Right lobe of liver (tissue), 6 donors: ENCODE measurements at regions not wholly inside any gene's neighbourhood (a gene's known extent, or its start where the extent isn't known, plus 50 kb on each side); places are given as distances from the start of the nearest gene placed in this dataset.

Source experiments
- ATAC-seq, 4 donors: fragments of 200-7000 bp; cut with Tn5 transposase; one replicate each; pipeline ENCODE4 v1.9.1; 2020; ENCODE audit warnings: mild to moderate bottlenecking in 4 of 4, moderate library complexity in 4 of 4
- DNase-seq, 3 donors: peaks; one replicate each; pipeline ENCODE4 v3.0.0-alpha.2; 2020
- H3K27ac ChIP-seq, 3 donors: fragments of 200-600 bp; one replicate each; pipeline ENCODE4 v1.8.0; 2022
- H3K27me3 ChIP-seq, 2 donors: fragments of 200-600 bp; one replicate each; pipeline ENCODE4 v1.8.0; 2022
- H3K36me3 ChIP-seq, 4 donors: fragments of 200-600 bp; sonication (generic) in 1 of 4; one replicate each; pipeline versions ENCODE4 v1.5.1 to v1.8.0; 2017 to 2022; ENCODE audit warnings: control low read depth in 1 of 4
- H3K4me1 ChIP-seq, 4 donors: fragments of 200-600 bp; sonication (generic) in 1 of 4; one replicate each; pipeline versions ENCODE4 v1.5.1 to v1.8.0; 2017 to 2022; ENCODE audit warnings: control low read depth in 1 of 4
- H3K4me3 ChIP-seq, 3 donors: fragments of 200-600 bp; one replicate each; pipeline ENCODE4 v1.8.0; 2022
- H3K9me3 ChIP-seq, 4 donors: fragments of 200-600 bp; sonication (generic) in 1 of 4; one replicate each; pipeline versions ENCODE4 v1.5.1 to v1.8.0; 2017 to 2022; ENCODE audit warnings: control low read depth in 1 of 4
- POLR2A ChIP-seq: fragments of 450-650 bp; IDR thresholded peaks from one replicate; pipeline ENCODE4 v1.6.1; 2017; ENCODE audit warnings: antibody characterized with exemption, mild to moderate bottlenecking
- WGBS: methylation state at CpG from one replicate; pipeline ENCODE4 v1.1.6; 2018; ENCODE audit warnings: low coverage, low lambda C conversion rate; ENCODE audit not compliant: insufficient coverage; ENCODE audit errors: missing lambda C conversion rate; 5-methylcytosine and 5-hydroxymethylcytosine counted together
- intact Hi-C, 2 donors: fragments of 100-400 bp; cut with DNase I; formaldehyde crosslinking; loops; one replicate each; pipeline versions ENCODE4 v1.11.2 to v1.14.1; 2022
- TF ChIP-seq, protein P1 (sequence below), 4 donors: fragments of 200-600 bp in 3 of 4; fragments of 450-650 bp in 1 of 4; IDR thresholded peaks; one replicate each; pipeline versions ENCODE4 v1.5.1 to v1.8.0; 2016 to 2022; ENCODE audit warnings: antibody characterized with exemption in 4 of 4, mild to moderate bottlenecking in 2 of 4
- donor health status: DM: no; HTN: yes; CAD: no.
- donor health status: DM: no; HTN: no; CAD: no.
- donor health status: DM: no; HTN: no; CAD: no.
- donor health status: DM: no; HTN: yes; CAD: no.
- donor health status: DM: no; HTN: yes; CAD: no.

DNA sequence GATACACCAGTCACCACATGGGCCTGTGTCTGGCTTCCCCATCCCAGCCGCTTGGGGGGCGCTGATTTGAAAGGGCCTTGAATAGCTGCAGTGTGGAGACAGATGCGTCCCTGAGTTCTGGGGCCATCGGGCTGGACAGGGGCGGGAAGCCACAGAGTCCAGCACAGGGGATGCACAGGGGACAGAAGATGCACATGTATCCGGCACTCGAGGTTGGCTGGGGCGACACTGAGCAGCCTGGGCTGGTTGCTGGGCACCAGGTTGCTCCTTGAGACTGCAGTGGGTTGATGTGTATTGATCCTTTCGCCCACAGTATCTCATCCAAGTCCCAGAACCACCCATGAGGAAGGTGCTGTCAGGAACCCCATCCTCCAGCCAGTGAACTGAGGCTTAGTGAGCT is 99.3 kb upstream of the SYT13 start:
- WGBS = 100% methylated on average over 2 of the region's 9 CpGs

DNA sequence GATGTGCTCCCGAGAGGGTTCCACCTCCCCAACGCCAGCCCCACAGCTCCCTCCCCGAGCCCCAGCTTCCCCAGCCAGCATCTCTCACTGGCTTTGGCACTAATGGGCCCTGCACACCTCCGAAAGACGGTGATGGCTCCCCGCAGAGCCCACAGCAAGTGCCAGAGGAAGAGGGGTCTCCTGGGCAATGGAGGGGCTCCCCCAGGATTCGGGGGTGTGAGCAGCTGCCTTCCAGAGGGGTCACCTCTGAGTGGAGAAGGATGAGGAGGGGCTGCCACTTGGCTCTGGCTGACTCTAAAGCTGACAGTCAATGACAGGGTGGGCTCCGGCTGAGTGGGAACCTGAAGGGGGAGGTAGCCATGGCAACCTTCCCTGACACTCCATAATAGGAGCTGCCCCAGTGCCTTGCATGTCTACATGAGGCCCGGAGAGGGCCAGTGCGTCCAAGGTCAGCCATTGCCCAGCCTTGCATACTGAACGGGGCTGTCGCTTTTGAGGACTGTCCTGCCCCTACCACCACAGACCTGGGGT is 98.6 kb upstream of the SYT13 start:
- no peak for TF ChIP-seq POLR2A
- TF ChIP-seq, protein P1, sequence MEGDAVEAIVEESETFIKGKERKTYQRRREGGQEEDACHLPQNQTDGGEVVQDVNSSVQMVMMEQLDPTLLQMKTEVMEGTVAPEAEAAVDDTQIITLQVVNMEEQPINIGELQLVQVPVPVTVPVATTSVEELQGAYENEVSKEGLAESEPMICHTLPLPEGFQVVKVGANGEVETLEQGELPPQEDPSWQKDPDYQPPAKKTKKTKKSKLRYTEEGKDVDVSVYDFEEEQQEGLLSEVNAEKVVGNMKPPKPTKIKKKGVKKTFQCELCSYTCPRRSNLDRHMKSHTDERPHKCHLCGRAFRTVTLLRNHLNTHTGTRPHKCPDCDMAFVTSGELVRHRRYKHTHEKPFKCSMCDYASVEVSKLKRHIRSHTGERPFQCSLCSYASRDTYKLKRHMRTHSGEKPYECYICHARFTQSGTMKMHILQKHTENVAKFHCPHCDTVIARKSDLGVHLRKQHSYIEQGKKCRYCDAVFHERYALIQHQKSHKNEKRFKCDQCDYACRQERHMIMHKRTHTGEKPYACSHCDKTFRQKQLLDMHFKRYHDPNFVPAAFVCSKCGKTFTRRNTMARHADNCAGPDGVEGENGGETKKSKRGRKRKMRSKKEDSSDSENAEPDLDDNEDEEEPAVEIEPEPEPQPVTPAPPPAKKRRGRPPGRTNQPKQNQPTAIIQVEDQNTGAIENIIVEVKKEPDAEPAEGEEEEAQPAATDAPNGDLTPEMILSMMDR (IDR thresholded peaks at IDR 0.05) = no peak
- Histone ChIP-seq H3K36me3 (no peaks in the 10 kb centered on the region), H3K4me1 (peaks cover 0 to 18% (median 5%) of the 10 kb centered on the region in 4 donors), H3K27me3 (no peaks in the 10 kb centered on the region), H3K4me3 (no peak overlapping the region), H3K9me3 (no peaks in the 10 kb centered on the region), H3K27ac (no peak overlapping the region)
- no peak for ATAC-seq
- intact Hi-C loops = no loop called here
- 48% methylated on average over 2 of the region's 12 CpGs for WGBS
- DNase-seq = no peak

More for the DNA sequence above, 99.3 kb upstream of the SYT13 start:
- intact Hi-C loops = no loop called here
- Histone ChIP-seq H3K36me3 (no peaks in the 10 kb centered on the region), H3K9me3 (no peaks in the 10 kb centered on the region), H3K27me3 (no peaks in the 10 kb centered on the region), H3K4me3 (no peak overlapping the region), H3K27ac (no peak overlapping the region), H3K4me1 (peaks cover 0 to 25% (median 8%) of the 10 kb centered on the region in 4 donors)
- TF ChIP-seq, protein P1 (IDR thresholded peaks at IDR 0.05) = no peak
- TF ChIP-seq POLR2A = no peak
- ATAC-seq (no peak), DNase-seq (no peak)

DNA sequence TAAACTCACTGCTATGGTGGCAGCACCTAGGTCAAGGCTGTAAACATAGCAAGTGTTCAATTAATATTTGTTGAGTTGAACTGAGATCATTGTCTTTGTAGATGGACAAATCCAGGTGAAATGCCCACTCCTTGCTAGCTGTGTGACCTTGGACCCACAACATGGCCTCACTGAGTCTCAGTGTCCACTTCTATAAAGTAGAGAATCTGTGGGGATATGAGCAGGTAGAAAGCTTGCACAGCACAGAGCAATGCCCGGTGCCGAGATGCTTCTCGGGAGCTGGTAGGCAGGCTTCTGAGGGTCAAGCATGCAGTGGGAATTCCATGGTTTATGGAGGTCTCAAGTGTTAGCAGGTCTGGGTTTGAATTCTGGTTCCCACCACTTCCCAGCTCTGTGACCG is 97.9 kb upstream of the SYT13 start:
- ATAC-seq = no peak
- 100% methylated on average over 1 of the region's 4 CpGs for WGBS
- Histone ChIP-seq H3K4me3 (no peak overlapping the region), H3K4me1 (peaks cover 0 to 10% (median 4%) of the 10 kb centered on the region in 4 donors), H3K36me3 (no peaks in the 10 kb centered on the region), H3K9me3 (no peaks in the 10 kb centered on the region), H3K27me3 (no peaks in the 10 kb centered on the region), H3K27ac (no peak overlapping the region)
- no peak for DNase-seq
- TF ChIP-seq POLR2A = no peak
- TF ChIP-seq, protein P1 (IDR thresholded peaks at IDR 0.05) = no peak
- intact Hi-C loops = no loop called here

DNA sequence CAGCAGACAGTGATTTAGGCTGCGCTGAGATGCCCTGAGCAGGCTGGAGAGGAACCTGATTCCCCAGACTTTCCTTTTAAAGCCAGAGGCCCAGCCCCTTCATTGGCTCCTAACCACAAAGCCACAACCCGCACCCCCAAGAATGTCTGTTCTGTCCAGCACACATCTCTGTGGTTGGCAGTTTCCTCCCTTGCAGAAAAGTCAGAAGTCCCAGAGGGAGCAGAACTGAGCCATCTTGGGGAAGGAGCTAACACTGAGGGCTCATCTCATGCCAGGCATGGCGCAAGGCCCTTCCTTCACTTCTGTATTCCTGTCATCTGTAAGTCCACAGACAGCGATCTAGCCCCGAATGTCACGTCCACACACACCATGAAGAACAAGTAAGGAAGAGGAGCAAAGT is 97.1 kb upstream of the SYT13 start:
- 38% methylated on average over 2 of the region's 6 CpGs for WGBS
- H3K9me3 ChIP-seq = no peaks in the 10 kb centered on the region
- ATAC-seq = no peak
- peaks cover 0 to 3% (median under 1%) of the 10 kb centered on the region in 4 donors for H3K4me1 ChIP-seq
- no peaks in the 10 kb centered on the region for H3K36me3 ChIP-seq
- H3K27ac ChIP-seq = no peak overlapping the region
- TF ChIP-seq, protein P1 (IDR thresholded peaks at IDR 0.05) = no peak
- TF ChIP-seq POLR2A = no peak
- intact Hi-C loops = no loop called here
- H3K4me3 ChIP-seq = no peak overlapping the region
- no peak for DNase-seq
- H3K27me3 ChIP-seq = no peaks in the 10 kb centered on the region
